ENCODE measurements at regions not wholly inside any gene's neighbourhood (a gene's known extent, or its start where the extent isn't known, plus 50 kb on each side); places are given as distances from the start of the nearest gene placed in this dataset.

DNA sequence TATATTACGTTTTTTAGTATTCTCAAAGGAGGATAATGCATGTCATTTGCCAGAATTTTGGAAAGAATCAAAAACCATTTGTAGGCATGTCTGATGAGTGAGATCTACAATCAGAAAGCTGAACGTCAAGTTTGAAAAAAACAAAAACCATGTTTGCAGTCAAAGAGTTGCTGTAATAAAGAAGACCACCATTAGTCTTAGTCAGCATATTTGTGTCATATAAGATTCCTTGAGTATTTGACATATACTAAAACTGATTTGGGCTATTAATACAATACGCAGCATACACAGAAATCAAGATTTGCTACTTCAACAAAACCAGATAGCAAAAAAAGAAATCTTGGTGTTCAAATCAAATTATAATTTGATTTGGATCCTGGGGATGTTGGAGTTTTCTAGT lies 247.5 kb downstream of the SAMD5 start:
- Histone ChIP-seq H3K4me1 (ENCODE audit: control insufficient read depth, insufficient read depth, low read length) (no peaks in the 10 kb centered on the region), H3K4me3 (ENCODE audit: low read length in 2 of 2) (no peak overlapping the region), H3K9me3 (ENCODE audit: control insufficient read depth in 2 of 2, low read length in 2 of 2) (no peaks in the 10 kb centered on the region), H3K27ac (ENCODE audit: low read length) (no peak overlapping the region), H3K36me3 (ENCODE audit: control insufficient read depth in 2 of 2, insufficient read depth in 2 of 2, low read length in 2 of 2) (no peaks in the 10 kb centered on the region), H3K27me3 (ENCODE audit: control insufficient read depth in 1 of 2, insufficient read depth in 2 of 2, low read length in 2 of 2) (no peaks in the 10 kb centered on the region), H3K9ac (ENCODE audit: low read length in 2 of 2) (no peak overlapping the region)

- H3K4me3 ChIP-seq (ENCODE audit: low read length in 2 of 2): no peak overlapping the region
- no peaks in the 10 kb centered on the region for H3K4me1 ChIP-seq (ENCODE audit: control insufficient read depth, insufficient read depth, low read length)
- H3K9me3 ChIP-seq (ENCODE audit: control insufficient read depth in 2 of 2, low read length in 2 of 2): no peaks in the 10 kb centered on the region
- no peak overlapping the region for H3K27ac ChIP-seq (ENCODE audit: low read length)
- no peaks in the 10 kb centered on the region for H3K27me3 ChIP-seq (ENCODE audit: control insufficient read depth in 1 of 2, insufficient read depth in 2 of 2, low read length in 2 of 2)
- H3K36me3 ChIP-seq (ENCODE audit: control insufficient read depth in 2 of 2, insufficient read depth in 2 of 2, low read length in 2 of 2): no peaks in the 10 kb centered on the region
- H3K9ac ChIP-seq (ENCODE audit: low read length in 2 of 2): no peak overlapping the region
These were observed 248.4 kb downstream of the SAMD5 start for GRCh38 chr6:147756891-147757290.

GRCh38 chr6:147757291-147757690 lies 248.8 kb downstream of the SAMD5 start:
- H3K36me3 ChIP-seq (ENCODE audit: control insufficient read depth in 2 of 2, insufficient read depth in 2 of 2, low read length in 2 of 2): no peaks in the 10 kb centered on the region
- H3K4me3 ChIP-seq (ENCODE audit: low read length in 2 of 2): no peak overlapping the region
- no peaks in the 10 kb centered on the region for H3K27me3 ChIP-seq (ENCODE audit: control insufficient read depth in 1 of 2, insufficient read depth in 2 of 2, low read length in 2 of 2)
- no peak overlapping the region for H3K9ac ChIP-seq (ENCODE audit: low read length in 2 of 2)
- H3K27ac ChIP-seq (ENCODE audit: low read length): no peak overlapping the region
- H3K4me1 ChIP-seq (ENCODE audit: control insufficient read depth, insufficient read depth, low read length): no peaks in the 10 kb centered on the region
- H3K9me3 ChIP-seq (ENCODE audit: control insufficient read depth in 2 of 2, low read length in 2 of 2): no peaks in the 10 kb centered on the region

DNA sequence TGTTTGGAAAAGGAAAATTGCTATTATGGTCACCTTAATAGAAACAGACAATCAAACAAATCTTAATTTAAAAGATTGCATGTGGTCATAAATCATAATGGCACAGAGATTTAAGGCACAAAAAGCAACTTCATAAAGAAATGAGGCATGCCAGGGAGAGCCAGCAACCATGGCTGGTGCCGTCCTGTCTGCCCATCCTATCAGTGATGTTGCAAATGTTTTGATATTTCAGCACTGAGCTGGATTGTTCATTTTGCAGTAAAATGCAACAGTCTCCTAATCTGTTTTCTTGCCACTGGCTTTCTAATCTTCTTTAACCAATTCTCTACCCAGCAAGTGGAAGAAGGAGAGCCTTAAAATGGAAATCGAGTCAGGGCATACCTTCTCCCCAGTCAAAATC lies 249.8 kb downstream of the SAMD5 start:
- Histone ChIP-seq H3K9ac (ENCODE audit: low read length in 2 of 2) (no peak overlapping the region), H3K4me3 (ENCODE audit: low read length in 2 of 2) (no peak overlapping the region), H3K27me3 (ENCODE audit: control insufficient read depth in 1 of 2, insufficient read depth in 2 of 2, low read length in 2 of 2) (no peaks in the 10 kb centered on the region), H3K4me1 (ENCODE audit: control insufficient read depth, insufficient read depth, low read length) (no peaks in the 10 kb centered on the region), H3K27ac (ENCODE audit: low read length) (no peak overlapping the region), H3K9me3 (ENCODE audit: control insufficient read depth in 2 of 2, low read length in 2 of 2) (no peaks in the 10 kb centered on the region), H3K36me3 (ENCODE audit: control insufficient read depth in 2 of 2, insufficient read depth in 2 of 2, low read length in 2 of 2) (no peaks in the 10 kb centered on the region)

GRCh38 chr6:147759093-147759492 lies 250.6 kb downstream of the SAMD5 start:
- Histone ChIP-seq H3K27me3 (ENCODE audit: control insufficient read depth in 1 of 2, insufficient read depth in 2 of 2, low read length in 2 of 2) (no peaks in the 10 kb centered on the region), H3K36me3 (ENCODE audit: control insufficient read depth in 2 of 2, insufficient read depth in 2 of 2, low read length in 2 of 2) (no peaks in the 10 kb centered on the region), H3K4me3 (ENCODE audit: low read length in 2 of 2) (no peak overlapping the region), H3K9ac (ENCODE audit: low read length in 2 of 2) (no peak overlapping the region), H3K27ac (ENCODE audit: low read length) (no peak overlapping the region), H3K9me3 (ENCODE audit: control insufficient read depth in 2 of 2, low read length in 2 of 2) (no peaks in the 10 kb centered on the region), H3K4me1 (ENCODE audit: control insufficient read depth, insufficient read depth, low read length) (no peaks in the 10 kb centered on the region)

GRCh38 chr6:147759536-147759935 lies 251.0 kb downstream of the SAMD5 start:
- Histone ChIP-seq H3K4me1 (ENCODE audit: control insufficient read depth, insufficient read depth, low read length) (no peaks in the 10 kb centered on the region), H3K36me3 (ENCODE audit: control insufficient read depth in 2 of 2, insufficient read depth in 2 of 2, low read length in 2 of 2) (no peaks in the 10 kb centered on the region), H3K27ac (ENCODE audit: low read length) (no peak overlapping the region), H3K9ac (ENCODE audit: low read length in 2 of 2) (no peak overlapping the region), H3K27me3 (ENCODE audit: control insufficient read depth in 1 of 2, insufficient read depth in 2 of 2, low read length in 2 of 2) (no peaks in the 10 kb centered on the region), H3K9me3 (ENCODE audit: control insufficient read depth in 2 of 2, low read length in 2 of 2) (no peaks in the 10 kb centered on the region), H3K4me3 (ENCODE audit: low read length in 2 of 2) (no peak overlapping the region)

DNA sequence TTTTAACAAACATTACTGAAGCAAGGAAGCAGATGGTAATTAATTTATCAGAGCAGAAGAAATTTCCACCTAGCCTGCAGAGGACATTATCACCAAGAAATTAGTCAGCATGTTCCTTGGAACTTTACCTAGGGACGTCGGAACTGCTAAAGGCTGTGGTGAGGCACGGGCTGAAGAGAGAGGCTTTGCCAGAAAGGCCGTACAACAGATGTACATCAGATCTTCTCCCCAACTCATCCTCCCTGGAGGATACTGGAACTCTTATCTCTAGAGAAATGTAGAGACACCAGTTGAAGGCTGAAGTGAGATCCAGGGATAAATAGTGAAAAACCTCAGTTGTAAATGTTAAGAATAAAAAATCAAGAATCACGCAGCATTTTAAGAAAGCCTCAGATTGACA lies 257.1 kb downstream of the SAMD5 start:
- H3K9me3 ChIP-seq (ENCODE audit: control insufficient read depth in 2 of 2, low read length in 2 of 2): no peaks in the 10 kb centered on the region
- no peak overlapping the region for H3K9ac ChIP-seq (ENCODE audit: low read length in 2 of 2)

DNA sequence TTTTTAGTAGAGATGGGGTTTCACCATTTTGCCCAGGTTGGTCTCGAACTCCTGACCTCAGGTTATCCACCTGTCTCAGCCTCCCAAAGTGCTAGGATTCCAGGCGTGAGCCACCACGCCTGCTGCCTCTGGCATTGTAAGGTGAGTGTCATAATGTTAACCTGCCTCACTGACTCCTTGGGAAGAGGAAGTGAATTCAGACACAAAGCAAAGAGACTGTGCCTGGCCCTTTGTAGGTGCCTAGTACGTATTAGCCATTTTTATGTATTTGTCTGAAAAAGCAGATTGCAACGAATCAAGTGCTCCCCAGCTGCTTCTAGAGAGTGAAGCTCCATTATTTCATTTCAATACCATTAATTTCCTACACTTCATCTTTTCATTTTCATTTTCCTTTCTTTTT lies 260.5 kb downstream of the SAMD5 start:
- H3K36me3 ChIP-seq (ENCODE audit: control insufficient read depth in 2 of 2, insufficient read depth in 2 of 2, low read length in 2 of 2): no peaks in the 10 kb centered on the region
- no peaks in the 10 kb centered on the region for H3K27me3 ChIP-seq (ENCODE audit: control insufficient read depth in 1 of 2, insufficient read depth in 2 of 2, low read length in 2 of 2)
- H3K9me3 ChIP-seq (ENCODE audit: control insufficient read depth in 2 of 2, low read length in 2 of 2): no peaks in the 10 kb centered on the region
- H3K4me3 ChIP-seq (ENCODE audit: low read length in 2 of 2): no peak overlapping the region
- no peak overlapping the region for H3K9ac ChIP-seq (ENCODE audit: low read length in 2 of 2)
- H3K27ac ChIP-seq (ENCODE audit: low read length): no peak overlapping the region
- no peaks in the 10 kb centered on the region for H3K4me1 ChIP-seq (ENCODE audit: control insufficient read depth, insufficient read depth, low read length)

More for the DNA sequence above, 257.1 kb downstream of the SAMD5 start:
- Histone ChIP-seq H3K4me1 (ENCODE audit: control insufficient read depth, insufficient read depth, low read length) (no peaks in the 10 kb centered on the region), H3K36me3 (ENCODE audit: control insufficient read depth in 2 of 2, insufficient read depth in 2 of 2, low read length in 2 of 2) (no peaks in the 10 kb centered on the region), H3K27me3 (ENCODE audit: control insufficient read depth in 1 of 2, insufficient read depth in 2 of 2, low read length in 2 of 2) (no peaks in the 10 kb centered on the region), H3K4me3 (ENCODE audit: low read length in 2 of 2) (no peak overlapping the region), H3K27ac (ENCODE audit: low read length) (no peak overlapping the region)

- Histone ChIP-seq H3K4me3 (ENCODE audit: low read length in 2 of 2) (no peak overlapping the region), H3K36me3 (ENCODE audit: control insufficient read depth in 2 of 2, insufficient read depth in 2 of 2, low read length in 2 of 2) (no peaks in the 10 kb centered on the region), H3K27ac (ENCODE audit: low read length) (no peak overlapping the region), H3K9me3 (ENCODE audit: control insufficient read depth in 2 of 2, low read length in 2 of 2) (no peaks in the 10 kb centered on the region), H3K27me3 (ENCODE audit: control insufficient read depth in 1 of 2, insufficient read depth in 2 of 2, low read length in 2 of 2) (no peaks in the 10 kb centered on the region), H3K9ac (ENCODE audit: low read length in 2 of 2) (no peak overlapping the region), H3K4me1 (ENCODE audit: control insufficient read depth, insufficient read depth, low read length) (no peaks in the 10 kb centered on the region)
These were observed 261.1 kb downstream of the SAMD5 start for GRCh38 chr6:147769496-147770087.

DNA sequence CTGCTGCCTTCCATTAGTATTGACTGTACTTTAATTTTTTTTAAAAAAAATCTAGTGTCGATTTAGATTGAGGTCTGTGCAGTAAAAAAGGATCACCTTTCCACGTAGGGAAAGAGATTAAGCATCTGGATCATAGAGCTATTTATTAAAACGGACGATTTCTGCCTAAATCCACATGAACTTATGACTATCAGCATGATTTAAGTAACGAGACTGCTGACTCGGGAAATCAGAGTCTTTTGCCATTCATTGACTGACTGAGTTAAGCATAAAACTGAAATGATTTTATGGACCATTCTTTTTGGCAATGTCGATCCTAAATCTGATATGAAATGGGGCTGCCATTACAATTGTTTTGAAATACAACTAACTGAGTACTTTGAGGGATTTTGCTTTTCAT lies 261.7 kb downstream of the SAMD5 start:
- no peaks in the 10 kb centered on the region for H3K36me3 ChIP-seq (ENCODE audit: control insufficient read depth in 2 of 2, insufficient read depth in 2 of 2, low read length in 2 of 2)
- H3K9ac ChIP-seq (ENCODE audit: low read length in 2 of 2): no peak overlapping the region
- no peaks in the 10 kb centered on the region for H3K27me3 ChIP-seq (ENCODE audit: control insufficient read depth in 1 of 2, insufficient read depth in 2 of 2, low read length in 2 of 2)
- no peaks in the 10 kb centered on the region for H3K4me1 ChIP-seq (ENCODE audit: control insufficient read depth, insufficient read depth, low read length)
- no peak overlapping the region for H3K4me3 ChIP-seq (ENCODE audit: low read length in 2 of 2)
- H3K9me3 ChIP-seq (ENCODE audit: control insufficient read depth in 2 of 2, low read length in 2 of 2): no peaks in the 10 kb centered on the region
- H3K27ac ChIP-seq (ENCODE audit: low read length): no peak overlapping the region

DNA sequence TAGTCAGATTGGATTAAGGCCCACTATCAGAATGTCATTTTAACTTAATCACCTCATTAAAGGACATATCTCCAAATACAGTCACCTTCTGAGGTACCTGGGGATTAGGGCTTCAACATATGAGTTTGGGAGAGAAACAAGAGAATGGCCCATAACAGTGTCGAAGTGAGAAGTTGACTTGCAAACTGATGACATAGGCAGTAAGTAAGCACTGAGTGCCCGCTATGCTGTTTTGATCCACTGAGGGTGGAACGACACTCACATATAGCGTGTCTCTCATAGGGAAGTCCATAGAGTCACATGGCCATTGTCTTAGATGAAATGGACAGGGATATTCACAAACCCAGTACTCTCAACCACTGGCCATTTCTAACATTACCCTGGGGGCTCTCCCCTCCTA lies 264.2 kb downstream of the SAMD5 start:
- H3K36me3 ChIP-seq (ENCODE audit: control insufficient read depth in 2 of 2, insufficient read depth in 2 of 2, low read length in 2 of 2): no peaks in the 10 kb centered on the region
- H3K27me3 ChIP-seq (ENCODE audit: control insufficient read depth in 1 of 2, insufficient read depth in 2 of 2, low read length in 2 of 2): no peaks in the 10 kb centered on the region
- H3K4me3 ChIP-seq (ENCODE audit: low read length in 2 of 2): no peak overlapping the region
- no peaks in the 10 kb centered on the region for H3K9me3 ChIP-seq (ENCODE audit: control insufficient read depth in 2 of 2, low read length in 2 of 2)
- H3K4me1 ChIP-seq (ENCODE audit: control insufficient read depth, insufficient read depth, low read length): no peaks in the 10 kb centered on the region
- no peak overlapping the region for H3K9ac ChIP-seq (ENCODE audit: low read length in 2 of 2)
- H3K27ac ChIP-seq (ENCODE audit: low read length): no peak overlapping the region

All from stomach smooth muscle (tissue), 2 donors.